ENCODE measurements at regions not wholly inside any gene's neighbourhood (a gene's known extent, or its start where the extent isn't known, plus 50 kb on each side); places are given as distances from the start of the nearest gene placed in this dataset.

- H3K4me1 ChIP-seq (ENCODE audit: insufficient read depth, insufficient read length): no peaks in the 10 kb centered on the region
- no peaks in the 10 kb centered on the region for H3K9me3 ChIP-seq (ENCODE audit: insufficient read depth, low read length)
- H3K4me3 ChIP-seq (ENCODE audit: insufficient read length, low read depth): no peak overlapping the region
- H3K27me3 ChIP-seq (ENCODE audit: insufficient read depth, insufficient read length): no peaks in the 10 kb centered on the region
- TF ChIP-seq SUZ12 (IDR thresholded peaks at IDR 0.05; ENCODE audit: extremely low read depth, insufficient read depth, insufficient read length) (no peak), ZNF274 (IDR thresholded peaks at IDR 0.05; ENCODE audit: low read depth, low read length) (no peak)
- H3K36me3 ChIP-seq (ENCODE audit: insufficient read depth, insufficient read length, low read length): no peaks in the 10 kb centered on the region
- DNase-seq (ENCODE audit: low read depth, low spot score): no peak
- H3K9ac ChIP-seq (ENCODE audit: insufficient read length, low read depth): no peak overlapping the region
Observed at GRCh38 chr2:41904459-41904858, 143.4 kb upstream of the PKDCC start.

GRCh38 chr2:41905597-41906337 lies 142.1 kb upstream of the PKDCC start:
- Histone ChIP-seq H3K36me3 (ENCODE audit: insufficient read depth, insufficient read length, low read length) (no peaks in the 10 kb centered on the region), H3K4me3 (ENCODE audit: insufficient read length, low read depth) (no peak overlapping the region), H3K9me3 (ENCODE audit: insufficient read depth, low read length) (no peaks in the 10 kb centered on the region), H3K9ac (ENCODE audit: insufficient read length, low read depth) (no peak overlapping the region), H3K27me3 (ENCODE audit: insufficient read depth, insufficient read length) (no peaks in the 10 kb centered on the region), H3K4me1 (ENCODE audit: insufficient read depth, insufficient read length) (no peaks in the 10 kb centered on the region)
- TF ChIP-seq ZNF274 (IDR thresholded peaks at IDR 0.05; ENCODE audit: low read depth, low read length) (no peak), SUZ12 (IDR thresholded peaks at IDR 0.05; ENCODE audit: extremely low read depth, insufficient read depth, insufficient read length) (no peak)
- DNase-seq (ENCODE audit: low read depth, low spot score): no peak

GRCh38 chr2:41906338-41906725 lies 141.5 kb upstream of the PKDCC start:
- Histone ChIP-seq H3K27me3 (ENCODE audit: insufficient read depth, insufficient read length) (no peaks in the 10 kb centered on the region), H3K9me3 (ENCODE audit: insufficient read depth, low read length) (no peaks in the 10 kb centered on the region), H3K4me3 (ENCODE audit: insufficient read length, low read depth) (no peak overlapping the region), H3K4me1 (ENCODE audit: insufficient read depth, insufficient read length) (no peaks in the 10 kb centered on the region), H3K36me3 (ENCODE audit: insufficient read depth, insufficient read length, low read length) (no peaks in the 10 kb centered on the region), H3K9ac (ENCODE audit: insufficient read length, low read depth) (no peak overlapping the region)
- DNase-seq (ENCODE audit: low read depth, low spot score): no peak
- TF ChIP-seq YY1 (IDR thresholded peaks at IDR 0.05; ENCODE audit: insufficient read depth, insufficient read length) (no peak), SUZ12 (IDR thresholded peaks at IDR 0.05; ENCODE audit: extremely low read depth, insufficient read depth, insufficient read length) (no peak), ZNF274 (IDR thresholded peaks at IDR 0.05; ENCODE audit: low read depth, low read length) (no peak)

GRCh38 chr2:41907141-41907540 lies 140.7 kb upstream of the PKDCC start:
- H3K9ac ChIP-seq (ENCODE audit: insufficient read length, low read depth): no peak overlapping the region

GRCh38 chr2:41907771-41908207 lies 140.0 kb upstream of the PKDCC start:
- no peak overlapping the region for H3K9ac ChIP-seq (ENCODE audit: insufficient read length, low read depth)
- no peak for TF ChIP-seq ZNF274 (IDR thresholded peaks at IDR 0.05; ENCODE audit: low read depth, low read length)
- no peaks in the 10 kb centered on the region for H3K9me3 ChIP-seq (ENCODE audit: insufficient read depth, low read length)
- no peak overlapping the region for H3K4me3 ChIP-seq (ENCODE audit: insufficient read length, low read depth)
- DNase-seq (ENCODE audit: low read depth, low spot score): no peak
- H3K27me3 ChIP-seq (ENCODE audit: insufficient read depth, insufficient read length): no peaks in the 10 kb centered on the region
- no peaks in the 10 kb centered on the region for H3K36me3 ChIP-seq (ENCODE audit: insufficient read depth, insufficient read length, low read length)
- H3K4me1 ChIP-seq (ENCODE audit: insufficient read depth, insufficient read length): no peaks in the 10 kb centered on the region

More at GRCh38 chr2:41907141-41907540, 140.7 kb upstream of the PKDCC start:
- no peaks in the 10 kb centered on the region for H3K4me1 ChIP-seq (ENCODE audit: insufficient read depth, insufficient read length)
- H3K27me3 ChIP-seq (ENCODE audit: insufficient read depth, insufficient read length): no peaks in the 10 kb centered on the region
- H3K36me3 ChIP-seq (ENCODE audit: insufficient read depth, insufficient read length, low read length): no peaks in the 10 kb centered on the region
- no peaks in the 10 kb centered on the region for H3K9me3 ChIP-seq (ENCODE audit: insufficient read depth, low read length)
- DNase-seq (ENCODE audit: low read depth, low spot score): no peak
- TF ChIP-seq YY1 (IDR thresholded peaks at IDR 0.05; ENCODE audit: insufficient read depth, insufficient read length) (no peak), SUZ12 (IDR thresholded peaks at IDR 0.05; ENCODE audit: extremely low read depth, insufficient read depth, insufficient read length) (no peak), ZNF274 (IDR thresholded peaks at IDR 0.05; ENCODE audit: low read depth, low read length) (no peak)
- no peak overlapping the region for H3K4me3 ChIP-seq (ENCODE audit: insufficient read length, low read depth)

GRCh38 chr2:41908349-41908748 lies 139.5 kb upstream of the PKDCC start:
- Histone ChIP-seq H3K9ac (ENCODE audit: insufficient read length, low read depth) (no peak overlapping the region), H3K9me3 (ENCODE audit: insufficient read depth, low read length) (no peaks in the 10 kb centered on the region), H3K36me3 (ENCODE audit: insufficient read depth, insufficient read length, low read length) (no peaks in the 10 kb centered on the region), H3K4me1 (ENCODE audit: insufficient read depth, insufficient read length) (no peaks in the 10 kb centered on the region), H3K27me3 (ENCODE audit: insufficient read depth, insufficient read length) (no peaks in the 10 kb centered on the region), H3K4me3 (ENCODE audit: insufficient read length, low read depth) (no peak overlapping the region)
- DNase-seq (ENCODE audit: low read depth, low spot score): no peak
- no peak for TF ChIP-seq SUZ12 (IDR thresholded peaks at IDR 0.05; ENCODE audit: extremely low read depth, insufficient read depth, insufficient read length)
- TF ChIP-seq YY1 (IDR thresholded peaks at IDR 0.05; ENCODE audit: insufficient read depth, insufficient read length): no peak
- TF ChIP-seq ZNF274 (IDR thresholded peaks at IDR 0.05; ENCODE audit: low read depth, low read length): no peak

GRCh38 chr2:41909584-41909983 lies 138.2 kb upstream of the PKDCC start:
- H3K9me3 ChIP-seq (ENCODE audit: insufficient read depth, low read length): peaks cover 8% of the 10 kb centered on the region; the same call in 1 of the 2 replicates
- H3K4me3 ChIP-seq (ENCODE audit: insufficient read length, low read depth): no peak overlapping the region
- H3K4me1 ChIP-seq (ENCODE audit: insufficient read depth, insufficient read length): no peaks in the 10 kb centered on the region
- H3K9ac ChIP-seq (ENCODE audit: insufficient read length, low read depth): no peak overlapping the region
- H3K36me3 ChIP-seq (ENCODE audit: insufficient read depth, insufficient read length, low read length): no peaks in the 10 kb centered on the region
- no peaks in the 10 kb centered on the region for H3K27me3 ChIP-seq (ENCODE audit: insufficient read depth, insufficient read length)
- DNase-seq (ENCODE audit: low read depth, low spot score): no peak
- TF ChIP-seq ZNF274 (IDR thresholded peaks at IDR 0.05; ENCODE audit: low read depth, low read length) (no peak), SUZ12 (IDR thresholded peaks at IDR 0.05; ENCODE audit: extremely low read depth, insufficient read depth, insufficient read length) (no peak), YY1 (IDR thresholded peaks at IDR 0.05; ENCODE audit: insufficient read depth, insufficient read length) (no peak)

Data from NT2/D1 (cell line).